Left kidney (tissue), 1 donor: ENCODE measurements at regions not wholly inside any gene's neighbourhood (a gene's known extent, or its start where the extent isn't known, plus 50 kb on each side); places are given as distances from the start of the nearest gene placed in this dataset.

Source experiments
- DNase-seq: peaks from one replicate; pipeline ENCODE4 v3.0.0-alpha.2; 2013

DNA sequence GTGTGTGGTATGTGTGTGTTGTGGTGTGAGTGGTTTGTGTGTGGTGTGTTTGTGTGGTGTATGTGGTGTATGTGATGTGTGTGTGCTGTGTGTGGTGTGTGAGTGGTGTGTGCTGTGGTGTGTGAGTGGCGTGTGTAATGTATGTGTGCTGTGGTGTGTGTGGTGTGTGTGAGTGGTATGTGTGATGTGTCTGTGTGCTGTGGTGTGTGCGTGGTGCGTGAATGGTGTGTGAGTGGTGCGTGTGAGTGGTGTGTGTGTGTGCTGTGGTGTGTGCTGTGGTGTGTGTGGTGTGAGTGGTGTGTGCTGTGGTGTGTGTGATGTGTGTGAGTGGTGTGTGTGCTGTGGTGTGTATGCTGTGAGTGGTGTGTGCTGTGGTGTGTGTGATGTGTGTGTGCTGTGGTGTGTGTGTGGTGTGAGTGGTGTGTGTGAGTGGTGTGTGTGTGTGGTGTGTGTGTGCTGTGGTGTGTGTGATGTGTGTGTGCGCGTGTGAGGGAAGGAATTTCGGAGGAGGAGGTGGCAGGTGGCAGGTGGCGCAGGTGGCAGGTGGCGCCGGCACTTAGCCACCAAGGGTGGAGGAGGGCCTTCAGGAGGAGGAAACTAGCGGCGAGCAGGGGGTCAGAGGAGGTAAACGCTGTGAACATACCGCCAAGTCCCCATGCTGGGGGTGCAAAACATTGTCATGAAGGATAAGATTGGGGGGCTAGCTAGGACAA lies 191.8 kb downstream of the MELK start:
- no peak for DNase-seq

DNA sequence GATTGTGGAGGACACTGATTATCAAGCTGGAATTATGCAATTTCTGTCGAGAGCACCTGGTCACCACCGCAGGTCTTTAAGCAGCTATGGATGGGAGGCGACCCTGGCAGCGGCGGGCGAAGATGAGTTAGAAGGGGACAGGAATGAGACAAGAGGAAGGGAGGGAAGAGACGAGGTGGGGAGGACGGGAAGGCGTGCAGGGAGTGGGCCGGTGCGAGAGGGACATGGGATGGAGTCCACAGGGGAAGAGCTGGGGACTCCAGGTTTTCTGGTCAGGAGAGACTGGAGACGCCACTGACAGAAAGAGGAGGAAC lies 192.3 kb downstream of the MELK start:
- DNase-seq, result no peak

DNA sequence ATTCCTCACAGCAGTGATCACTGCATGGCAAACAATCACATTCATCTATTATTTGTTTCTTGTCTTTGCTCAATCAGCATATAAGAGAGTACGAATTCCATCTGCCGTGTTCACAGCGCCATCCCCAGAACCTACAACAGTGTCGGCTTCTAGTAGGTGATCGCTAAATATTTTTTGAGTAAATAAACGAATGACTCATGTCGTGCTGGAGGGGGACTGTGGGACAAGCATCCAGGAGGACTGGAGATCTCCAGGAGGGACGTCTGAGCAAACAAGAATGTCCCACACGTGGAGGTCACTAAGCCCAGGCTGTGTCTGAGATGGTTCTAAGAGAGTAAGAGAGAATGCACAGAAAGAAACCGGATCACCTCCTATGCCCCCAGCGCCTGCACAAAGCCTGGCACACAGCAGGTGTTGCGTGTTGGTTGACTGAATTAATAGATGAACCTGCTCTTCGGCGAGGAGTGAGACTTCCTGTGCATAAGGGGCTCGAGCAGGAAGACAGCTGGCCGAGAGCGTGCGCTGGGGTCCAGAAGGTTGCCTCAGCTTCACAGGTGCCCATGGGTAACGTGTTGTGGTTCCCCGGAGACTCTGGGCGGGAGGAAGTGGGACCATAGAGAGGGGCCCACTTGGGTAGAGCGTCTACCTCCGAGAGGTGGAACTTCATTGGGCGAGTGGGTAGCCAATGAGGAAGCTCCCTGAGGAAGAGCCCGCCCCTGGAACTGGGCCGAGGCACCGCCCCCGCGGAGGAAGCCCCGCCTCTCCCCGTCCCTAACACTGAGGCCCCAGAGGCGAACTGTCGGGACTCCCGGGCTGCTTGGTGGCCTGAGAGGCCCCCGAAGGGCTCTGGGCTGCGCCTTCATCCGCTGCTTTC lies 193.0 kb downstream of the MELK start:
- DNase-seq, result peak; percentile 65

DNA sequence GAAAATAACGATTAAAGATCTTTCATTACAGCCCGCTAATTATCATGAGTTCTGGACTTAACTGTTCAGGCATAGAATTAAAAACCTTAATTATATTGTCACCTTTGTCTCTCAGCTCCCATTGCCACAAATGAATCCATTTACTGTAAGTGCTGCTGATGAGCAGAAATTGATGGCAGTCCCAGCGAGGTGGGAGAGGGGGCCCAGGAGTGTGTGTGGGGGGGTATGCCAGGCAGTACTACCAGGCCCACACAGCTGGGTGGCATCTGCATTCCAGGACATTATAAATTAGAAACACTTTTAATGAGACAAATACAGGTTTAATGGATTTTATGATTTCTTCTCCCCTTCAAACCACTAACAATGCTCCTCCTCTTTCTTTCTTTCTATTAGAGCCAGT lies 196.0 kb downstream of the MELK start:
- DNase-seq, result no peak

DNA sequence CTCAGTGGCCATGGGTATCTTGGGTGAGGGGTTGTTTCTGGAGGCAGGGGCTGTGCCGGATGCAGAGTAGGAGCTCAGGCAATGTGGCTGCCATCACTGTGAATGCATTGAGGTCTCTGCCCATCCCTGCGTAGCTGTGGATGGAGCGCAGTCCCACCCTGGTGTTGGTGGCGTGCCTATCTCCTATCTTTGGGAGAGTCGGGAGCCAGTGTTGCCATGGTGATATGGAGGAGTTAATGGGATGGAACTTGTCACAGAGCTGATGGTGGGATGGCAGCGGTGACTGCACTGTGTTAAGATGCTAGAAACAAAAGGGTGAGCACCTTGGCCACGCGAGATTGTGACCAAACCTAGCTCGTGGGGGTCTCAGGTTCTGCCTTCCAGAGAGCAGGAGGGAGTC lies 197.3 kb downstream of the MELK start:
- no peak for DNase-seq

DNA sequence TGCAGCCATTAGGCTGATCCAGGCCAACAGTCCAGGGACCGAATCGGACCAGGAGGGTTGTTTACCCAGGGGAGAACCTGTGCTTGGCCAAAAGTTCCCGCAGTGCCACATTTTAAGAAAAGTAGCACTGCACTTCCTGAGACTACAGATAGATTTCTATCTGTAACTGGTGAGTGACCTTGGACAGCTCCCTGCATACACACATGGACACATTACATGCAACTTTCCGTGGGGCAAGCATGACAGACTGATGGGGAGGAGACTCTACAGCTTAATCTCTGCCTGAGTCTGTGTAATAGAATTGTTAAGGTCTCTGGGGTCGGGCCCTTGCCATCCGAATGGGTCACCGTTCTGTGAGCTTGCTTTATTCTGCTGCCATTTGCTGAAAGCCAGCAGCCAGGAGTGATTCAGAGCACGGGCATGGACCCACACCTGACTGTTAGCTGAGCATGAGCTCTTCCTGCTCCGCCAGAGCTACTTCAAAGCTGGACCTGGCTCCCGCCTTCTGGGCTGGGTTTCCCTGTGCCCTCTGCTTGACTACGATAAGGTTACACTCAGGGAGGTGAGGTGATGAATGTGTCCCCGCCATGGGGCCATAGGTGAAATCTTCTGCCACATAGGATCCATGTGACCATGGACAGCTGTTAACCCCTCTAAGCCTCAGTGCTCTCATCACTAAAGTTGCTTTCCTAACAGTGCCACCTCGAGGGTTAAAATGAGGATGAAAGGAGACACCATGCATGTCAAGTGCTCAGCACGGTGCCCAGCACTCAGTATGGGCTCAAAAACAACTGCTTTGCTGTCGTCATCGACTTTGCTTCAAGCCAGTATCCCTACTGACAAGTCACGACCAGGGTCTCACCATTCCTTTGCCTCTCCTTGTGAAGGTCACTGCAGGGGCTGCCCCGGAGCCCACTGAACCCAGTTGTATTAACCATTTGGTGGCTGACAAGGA lies 200.0 kb downstream of the MELK start:
- DNase-seq, result peak; percentile 48

DNA sequence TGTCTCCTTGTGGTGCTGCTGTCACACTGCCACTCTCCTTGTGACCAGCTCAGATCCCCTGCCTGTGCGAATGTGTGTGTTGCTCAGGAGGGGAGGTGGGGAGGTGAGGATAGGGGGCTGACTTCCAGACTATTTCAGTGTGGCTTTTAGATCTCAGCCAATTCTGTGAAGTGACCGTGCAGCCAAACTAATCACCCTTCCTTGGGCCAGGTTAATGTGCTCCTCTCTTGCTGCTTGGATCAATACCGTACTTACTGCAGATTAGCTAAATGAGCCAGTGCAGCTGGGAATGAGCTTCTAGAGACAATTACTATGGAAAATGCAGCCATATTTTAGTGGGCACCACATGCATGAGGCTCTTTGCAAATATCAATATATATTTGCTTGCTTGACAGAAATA lies 206.0 kb downstream of the MELK start:
- DNase-seq, result no peak

DNA sequence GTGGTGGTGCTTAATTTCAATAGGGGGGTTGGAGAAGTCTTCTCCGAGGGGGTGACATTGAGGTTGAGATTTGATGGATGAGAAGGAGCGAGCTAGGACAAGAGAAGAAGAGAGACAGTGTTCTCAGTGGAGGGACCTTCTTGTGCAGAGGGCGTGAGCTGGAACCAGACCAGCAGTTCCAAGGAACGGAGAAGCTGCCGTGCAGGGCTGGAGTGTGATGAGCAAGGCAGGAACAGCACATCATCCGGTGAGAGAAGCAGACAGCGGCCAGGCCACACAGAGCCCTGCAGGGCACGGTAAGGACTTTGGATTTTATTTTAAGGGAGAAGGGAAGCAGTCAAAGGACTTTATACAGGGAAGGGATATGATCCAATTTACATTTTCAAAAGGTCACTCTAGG lies 206.9 kb downstream of the MELK start:
- no peak for DNase-seq

DNA sequence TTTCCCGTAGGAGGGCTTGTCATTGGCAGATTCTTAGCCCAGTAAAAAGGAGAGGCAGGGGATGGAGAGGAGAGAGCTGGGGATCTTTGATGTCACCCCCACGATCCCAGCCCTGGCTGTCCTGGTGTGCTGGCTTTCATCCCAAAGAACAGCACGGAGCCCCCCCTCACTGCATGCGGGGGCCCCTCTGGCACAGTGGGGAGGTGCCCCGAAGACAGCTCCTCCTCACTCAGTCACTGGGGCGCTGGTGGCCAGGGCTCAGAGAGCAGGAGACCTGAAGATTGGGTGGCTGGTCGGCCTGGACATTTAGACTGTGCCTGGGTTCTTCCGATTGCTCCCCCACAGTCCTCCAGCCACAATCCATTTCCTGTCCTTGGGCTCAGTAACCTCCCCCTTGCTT lies 207.5 kb downstream of the MELK start:
- no peak for DNase-seq

DNA sequence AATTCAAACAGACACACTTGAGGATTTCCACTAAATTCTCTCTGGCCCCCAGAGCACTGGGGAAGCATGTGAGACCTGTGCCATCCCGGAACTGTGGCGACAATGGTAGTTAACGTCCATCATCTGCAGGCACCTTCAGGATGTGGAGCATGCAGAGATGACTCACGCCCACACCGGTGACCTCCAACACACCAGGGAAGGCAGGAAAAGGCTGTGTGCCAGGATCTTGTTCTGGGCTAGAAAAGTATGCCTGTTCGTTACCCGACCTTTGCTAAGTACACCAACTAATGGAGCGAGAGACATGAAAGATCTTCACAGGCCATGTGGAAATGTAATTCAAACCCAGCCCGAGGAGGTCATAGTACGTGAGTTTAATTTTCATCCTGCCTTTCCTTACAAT lies 208.8 kb downstream of the MELK start:
- DNase-seq, result no peak
